K562 (cell line): ENCODE measurements at regions not wholly inside any gene's neighbourhood (a gene's known extent, or its start where the extent isn't known, plus 50 kb on each side); places are given as distances from the start of the nearest gene placed in this dataset.
"Not testable (repeated sequence)": the region's sequence is repeated elsewhere in the genome, so short reads cannot be mapped to it uniquely, and the experiment has no call there.

ENCODE experiments used
- CAMTA2 ChIP-seq: fragments of 250-450 bp; sonication (Bioruptor Pico); conservative IDR thresholded peaks from 2 replicates; pipeline ENCODE4 v1.5.1; 2022
- HMGXB4 ChIP-seq: sonication (generic); formaldehyde crosslinking; IDR thresholded peaks from 2 replicates; pipeline ENCODE4 v1.8.1; 2023; ENCODE audit warnings: mild to moderate bottlenecking, missing genetic modification reagents
- ZNF121 ChIP-seq: sonication (generic); formaldehyde crosslinking; conservative IDR thresholded peaks from 2 replicates; pipeline ENCODE4 v1.8.0; 2022; ENCODE audit warnings: missing genetic modification reagents
- TF ChIP-seq, protein P1 (sequence below): fragments of 250-450 bp; sonication (Bioruptor Pico); IDR thresholded peaks from 2 replicates; pipeline ENCODE4 v1.5.0; 2021
- TF ChIP-seq, protein P2 (sequence below), 2 experiments: fragments of 450-650 bp; formaldehyde crosslinking in 1 of 2; IDR thresholded peaks; 2 replicates each; pipeline versions ENCODE4 v1.4.0 to v1.6.1; 2014 to 2020; ENCODE audit warnings: mild to moderate bottlenecking in 2 of 2, borderline replicate concordance in 1 of 2, low read depth in 1 of 2

- not testable (repeated sequence) for TF ChIP-seq ZNF121, HMGXB4, CAMTA2 (CRISPR knock-in tag)
- TF ChIP-seq, protein P1, sequence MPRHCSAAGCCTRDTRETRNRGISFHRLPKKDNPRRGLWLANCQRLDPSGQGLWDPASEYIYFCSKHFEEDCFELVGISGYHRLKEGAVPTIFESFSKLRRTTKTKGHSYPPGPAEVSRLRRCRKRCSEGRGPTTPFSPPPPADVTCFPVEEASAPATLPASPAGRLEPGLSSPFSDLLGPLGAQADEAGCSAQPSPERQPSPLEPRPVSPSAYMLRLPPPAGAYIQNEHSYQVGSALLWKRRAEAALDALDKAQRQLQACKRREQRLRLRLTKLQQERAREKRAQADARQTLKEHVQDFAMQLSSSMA (CRISPR knock-in tag): 0 out of 2 replicates have a peak, but pooled peaks have one; percentile 37
- TF ChIP-seq, protein P2, sequence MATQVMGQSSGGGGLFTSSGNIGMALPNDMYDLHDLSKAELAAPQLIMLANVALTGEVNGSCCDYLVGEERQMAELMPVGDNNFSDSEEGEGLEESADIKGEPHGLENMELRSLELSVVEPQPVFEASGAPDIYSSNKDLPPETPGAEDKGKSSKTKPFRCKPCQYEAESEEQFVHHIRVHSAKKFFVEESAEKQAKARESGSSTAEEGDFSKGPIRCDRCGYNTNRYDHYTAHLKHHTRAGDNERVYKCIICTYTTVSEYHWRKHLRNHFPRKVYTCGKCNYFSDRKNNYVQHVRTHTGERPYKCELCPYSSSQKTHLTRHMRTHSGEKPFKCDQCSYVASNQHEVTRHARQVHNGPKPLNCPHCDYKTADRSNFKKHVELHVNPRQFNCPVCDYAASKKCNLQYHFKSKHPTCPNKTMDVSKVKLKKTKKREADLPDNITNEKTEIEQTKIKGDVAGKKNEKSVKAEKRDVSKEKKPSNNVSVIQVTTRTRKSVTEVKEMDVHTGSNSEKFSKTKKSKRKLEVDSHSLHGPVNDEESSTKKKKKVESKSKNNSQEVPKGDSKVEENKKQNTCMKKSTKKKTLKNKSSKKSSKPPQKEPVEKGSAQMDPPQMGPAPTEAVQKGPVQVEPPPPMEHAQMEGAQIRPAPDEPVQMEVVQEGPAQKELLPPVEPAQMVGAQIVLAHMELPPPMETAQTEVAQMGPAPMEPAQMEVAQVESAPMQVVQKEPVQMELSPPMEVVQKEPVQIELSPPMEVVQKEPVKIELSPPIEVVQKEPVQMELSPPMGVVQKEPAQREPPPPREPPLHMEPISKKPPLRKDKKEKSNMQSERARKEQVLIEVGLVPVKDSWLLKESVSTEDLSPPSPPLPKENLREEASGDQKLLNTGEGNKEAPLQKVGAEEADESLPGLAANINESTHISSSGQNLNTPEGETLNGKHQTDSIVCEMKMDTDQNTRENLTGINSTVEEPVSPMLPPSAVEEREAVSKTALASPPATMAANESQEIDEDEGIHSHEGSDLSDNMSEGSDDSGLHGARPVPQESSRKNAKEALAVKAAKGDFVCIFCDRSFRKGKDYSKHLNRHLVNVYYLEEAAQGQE (IDR thresholded peaks at IDR 0.05; ENCODE audit: borderline replicate concordance): not testable (repeated sequence)
- TF ChIP-seq, protein P2 (CRISPR knock-in tag; IDR thresholded peaks at IDR 0.05; ENCODE audit: low read depth): peak; percentile 66; the same call in 1 of the 2 replicates
These were observed 130.6 kb upstream of the ZNF195 start for GRCh38 chr11:3509563-3509962.
